PFSK-1 (cell line): ENCODE measurements at regions not wholly inside any gene's neighbourhood (a gene's known extent, or its start where the extent isn't known, plus 50 kb on each side); places are given as distances from the start of the nearest gene placed in this dataset.

Experiments
- FOXP2 ChIP-seq: optimal IDR thresholded peaks from 2 replicates; pipeline ENCODE3; 2011; ENCODE audit warnings: borderline replicate concordance, control low read depth, inconsistent platforms; ENCODE audit not compliant: insufficient read depth; ENCODE audit errors: extremely low read length, extremely low read depth
- POLR2AphosphoS5 ChIP-seq: IDR thresholded peaks from 2 replicates; pipeline ENCODE4 v1.6.1; 2012; ENCODE audit warnings: low read depth, mild to moderate bottlenecking, control low read depth, low read length, moderate library complexity
- SIN3A ChIP-seq: IDR thresholded peaks from 2 replicates; pipeline ENCODE4 v1.6.1; 2012; ENCODE audit warnings: mild to moderate bottlenecking, low read length, moderate library complexity, borderline replicate concordance; ENCODE audit not compliant: insufficient read depth
- TAF1 ChIP-seq: IDR thresholded peaks from 2 replicates; pipeline ENCODE4 v1.6.1; 2012; ENCODE audit warnings: low read length, control low read depth, borderline replicate concordance; ENCODE audit not compliant: insufficient read depth
- TF ChIP-seq, protein P1 (sequence below), 2 experiments: IDR thresholded peaks; 2 replicates each; pipeline versions ENCODE4 v1.6.1 to v1.8.0; 2011 to 2012; ENCODE audit warnings: low read depth in 2 of 2, low read length in 2 of 2, control low read depth in 1 of 2, inconsistent platforms in 1 of 2, mild to moderate bottlenecking in 1 of 2, moderate library complexity in 1 of 2; ENCODE audit not compliant: insufficient read depth in 1 of 2

DNA sequence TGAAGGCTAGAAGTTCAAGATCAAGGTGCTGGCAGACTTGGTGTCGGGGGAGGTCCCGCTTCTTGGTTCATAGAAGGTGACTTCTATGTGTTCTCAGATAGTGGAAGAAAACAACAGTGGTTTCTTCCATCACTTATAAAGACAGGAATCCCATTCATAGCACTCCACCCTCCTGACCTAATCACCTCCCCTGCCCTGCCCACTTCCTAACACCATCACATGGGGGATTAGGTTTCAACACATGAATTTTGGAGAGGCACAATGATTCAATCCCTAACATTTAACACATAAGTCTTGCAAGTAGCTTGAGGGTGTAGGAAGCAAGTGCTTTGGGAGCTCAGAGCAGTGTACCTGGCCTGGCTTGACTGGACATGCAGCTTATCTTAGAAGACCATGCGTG, 142.8 kb upstream of the TSHZ3 start:
- TF ChIP-seq POLR2AphosphoS5, result no peak
- no peak for TF ChIP-seq TAF1
- no peak for TF ChIP-seq SIN3A
- TF ChIP-seq, protein P1, sequence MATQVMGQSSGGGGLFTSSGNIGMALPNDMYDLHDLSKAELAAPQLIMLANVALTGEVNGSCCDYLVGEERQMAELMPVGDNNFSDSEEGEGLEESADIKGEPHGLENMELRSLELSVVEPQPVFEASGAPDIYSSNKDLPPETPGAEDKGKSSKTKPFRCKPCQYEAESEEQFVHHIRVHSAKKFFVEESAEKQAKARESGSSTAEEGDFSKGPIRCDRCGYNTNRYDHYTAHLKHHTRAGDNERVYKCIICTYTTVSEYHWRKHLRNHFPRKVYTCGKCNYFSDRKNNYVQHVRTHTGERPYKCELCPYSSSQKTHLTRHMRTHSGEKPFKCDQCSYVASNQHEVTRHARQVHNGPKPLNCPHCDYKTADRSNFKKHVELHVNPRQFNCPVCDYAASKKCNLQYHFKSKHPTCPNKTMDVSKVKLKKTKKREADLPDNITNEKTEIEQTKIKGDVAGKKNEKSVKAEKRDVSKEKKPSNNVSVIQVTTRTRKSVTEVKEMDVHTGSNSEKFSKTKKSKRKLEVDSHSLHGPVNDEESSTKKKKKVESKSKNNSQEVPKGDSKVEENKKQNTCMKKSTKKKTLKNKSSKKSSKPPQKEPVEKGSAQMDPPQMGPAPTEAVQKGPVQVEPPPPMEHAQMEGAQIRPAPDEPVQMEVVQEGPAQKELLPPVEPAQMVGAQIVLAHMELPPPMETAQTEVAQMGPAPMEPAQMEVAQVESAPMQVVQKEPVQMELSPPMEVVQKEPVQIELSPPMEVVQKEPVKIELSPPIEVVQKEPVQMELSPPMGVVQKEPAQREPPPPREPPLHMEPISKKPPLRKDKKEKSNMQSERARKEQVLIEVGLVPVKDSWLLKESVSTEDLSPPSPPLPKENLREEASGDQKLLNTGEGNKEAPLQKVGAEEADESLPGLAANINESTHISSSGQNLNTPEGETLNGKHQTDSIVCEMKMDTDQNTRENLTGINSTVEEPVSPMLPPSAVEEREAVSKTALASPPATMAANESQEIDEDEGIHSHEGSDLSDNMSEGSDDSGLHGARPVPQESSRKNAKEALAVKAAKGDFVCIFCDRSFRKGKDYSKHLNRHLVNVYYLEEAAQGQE (IDR thresholded peaks at IDR 0.05; ENCODE audit: insufficient read depth in 1 of 2, low read depth in 2 of 2, low read length in 2 of 2), result no peak
- TF ChIP-seq FOXP2, result no peak

DNA sequence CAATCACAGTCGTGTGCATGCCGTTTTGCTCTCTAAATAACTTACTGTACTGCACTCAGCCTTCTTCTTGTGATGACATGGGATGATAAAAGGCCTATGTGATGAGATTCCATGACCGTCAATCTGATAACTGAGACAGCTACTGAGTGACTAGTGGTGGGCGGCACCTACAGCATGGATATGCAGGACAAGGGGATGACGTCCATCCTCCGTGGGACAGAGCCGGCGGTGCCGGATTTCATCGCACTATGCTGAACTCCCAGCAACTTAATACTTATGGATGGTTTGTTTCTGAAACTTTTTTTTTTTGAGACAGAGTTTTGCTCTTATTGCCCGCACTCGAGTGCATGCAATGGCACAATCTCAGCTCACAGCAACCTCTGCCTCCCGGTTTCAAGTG, 146.8 kb upstream of the TSHZ3 start:
- TF ChIP-seq, protein P1 (IDR thresholded peaks at IDR 0.05; ENCODE audit: insufficient read depth in 1 of 2, low read depth in 2 of 2, low read length in 2 of 2), result no peak
- no peak for TF ChIP-seq FOXP2

DNA sequence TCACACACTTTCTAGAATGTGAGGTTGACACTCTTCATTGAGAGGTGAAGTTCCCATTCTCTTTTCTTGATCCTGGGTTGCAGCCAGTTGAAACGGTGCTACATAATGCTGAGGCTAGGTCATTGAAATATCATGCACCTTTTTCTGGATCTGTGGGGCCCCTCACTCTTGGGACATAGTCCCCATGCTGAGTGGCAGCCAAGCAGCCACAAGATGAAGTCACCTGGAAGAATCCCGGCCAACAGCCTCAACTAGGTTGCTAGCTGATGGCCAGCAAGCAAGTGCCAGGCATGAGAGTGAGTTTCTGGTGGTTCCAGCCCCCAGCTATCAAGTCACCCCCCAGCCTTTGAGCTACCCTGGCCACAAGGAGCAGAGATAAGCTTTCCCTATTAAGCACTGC, 148.5 kb upstream of the TSHZ3 start:
- no peak for TF ChIP-seq TAF1

DNA sequence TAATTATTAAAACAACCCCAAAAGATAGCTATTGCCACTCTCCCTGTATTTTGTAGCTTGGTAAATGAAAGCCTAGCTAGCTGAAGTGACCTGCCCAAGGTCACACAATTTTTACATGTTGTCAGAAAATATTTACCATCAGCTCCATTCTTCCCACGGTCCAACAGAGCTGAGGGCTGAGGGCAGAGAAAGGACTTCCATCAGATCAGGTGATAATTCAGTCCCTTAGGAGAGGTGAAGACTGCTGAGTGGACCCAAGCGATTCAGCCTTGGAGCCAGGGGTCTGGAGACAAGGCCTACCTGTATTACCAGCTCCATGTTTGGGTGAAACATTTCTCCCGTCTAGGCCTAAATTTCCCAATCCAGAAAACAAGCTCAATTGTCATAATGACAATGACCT, 149.5 kb upstream of the TSHZ3 start:
- TF ChIP-seq POLR2AphosphoS5 (no peak), TAF1 (no peak), SIN3A (no peak), FOXP2 (no peak)
- TF ChIP-seq, protein P1 (IDR thresholded peaks at IDR 0.05; ENCODE audit: insufficient read depth in 1 of 2, low read depth in 2 of 2, low read length in 2 of 2), result no peak

DNA sequence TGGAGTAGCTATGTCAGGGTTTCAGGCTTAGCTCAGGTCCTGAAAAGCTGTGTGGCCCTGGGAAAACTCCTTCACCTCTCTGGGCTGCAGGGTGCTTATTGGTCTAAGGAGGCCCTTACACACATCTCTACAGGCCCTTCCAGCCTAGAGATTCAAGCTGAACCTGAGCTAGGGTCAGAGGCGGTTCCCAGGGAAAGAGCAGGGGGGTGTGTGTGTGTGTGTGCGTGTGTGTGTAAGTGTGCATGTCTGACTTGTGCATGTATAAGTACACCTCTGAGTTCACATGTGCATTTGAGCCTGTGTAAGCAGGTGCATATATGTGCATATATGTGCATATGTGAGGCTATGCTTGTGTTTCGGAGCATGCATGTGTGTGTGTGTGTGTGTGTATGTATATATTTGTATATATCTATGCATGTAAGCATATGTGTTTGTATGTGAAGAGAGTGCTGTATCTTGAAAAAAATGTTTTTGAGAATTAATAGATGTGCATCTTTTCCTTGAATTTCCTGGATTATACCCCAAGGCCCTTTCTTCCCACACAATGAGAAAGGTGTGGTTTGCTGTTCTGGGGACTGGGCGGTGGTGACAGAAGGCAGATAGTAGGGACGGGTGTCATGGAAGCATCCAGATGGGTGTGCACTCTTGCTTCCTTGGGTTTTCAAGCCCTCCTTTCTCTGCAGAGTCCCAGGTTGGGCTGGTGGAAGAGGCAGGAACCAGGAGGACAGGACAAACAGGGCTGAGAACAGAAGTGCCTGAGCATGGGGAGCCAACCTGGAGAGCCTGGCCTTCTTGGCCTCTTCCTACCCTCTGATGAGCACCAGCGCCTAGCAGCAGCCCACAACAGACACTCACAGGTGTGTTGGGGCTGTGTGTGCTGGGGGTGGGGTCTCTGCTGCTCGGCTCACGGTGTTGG, 150.3 kb upstream of the TSHZ3 start:
- TF ChIP-seq SIN3A (no peak), FOXP2 (no peak), POLR2AphosphoS5 (no peak), TAF1 (no peak)
- TF ChIP-seq, protein P1 (IDR thresholded peaks at IDR 0.05; ENCODE audit: insufficient read depth in 1 of 2, low read depth in 2 of 2, low read length in 2 of 2), result no peak
